ENCODE measurements at regions not wholly inside any gene's neighbourhood (a gene's known extent, or its start where the extent isn't known, plus 50 kb on each side); places are given as distances from the start of the nearest gene placed in this dataset.

DNA sequence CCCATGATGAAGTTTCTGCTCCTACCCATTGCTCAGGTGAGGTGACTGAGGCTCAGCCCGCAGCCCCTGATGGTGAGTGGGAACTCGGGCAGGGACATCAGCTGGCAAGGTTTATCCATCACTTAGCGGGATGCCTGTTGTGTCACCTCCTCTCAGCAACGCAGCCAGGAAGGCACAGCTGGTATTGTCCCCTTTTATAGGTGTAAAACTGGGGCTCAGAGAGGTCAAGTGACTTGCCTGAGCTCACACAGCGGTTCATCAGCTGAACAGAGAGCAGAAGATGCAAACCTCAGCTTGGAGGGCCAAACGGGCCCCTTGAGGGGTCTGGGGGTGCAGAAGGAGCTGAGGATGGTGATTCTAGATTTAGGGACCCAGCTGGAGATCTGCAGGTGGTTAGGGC, 143.6 kb downstream of the PHETA1 start:
- no peak for DNase-seq (ENCODE audit: low read depth in 1 of 2, low spot score in 1 of 2)
- TF ChIP-seq, protein P1, sequence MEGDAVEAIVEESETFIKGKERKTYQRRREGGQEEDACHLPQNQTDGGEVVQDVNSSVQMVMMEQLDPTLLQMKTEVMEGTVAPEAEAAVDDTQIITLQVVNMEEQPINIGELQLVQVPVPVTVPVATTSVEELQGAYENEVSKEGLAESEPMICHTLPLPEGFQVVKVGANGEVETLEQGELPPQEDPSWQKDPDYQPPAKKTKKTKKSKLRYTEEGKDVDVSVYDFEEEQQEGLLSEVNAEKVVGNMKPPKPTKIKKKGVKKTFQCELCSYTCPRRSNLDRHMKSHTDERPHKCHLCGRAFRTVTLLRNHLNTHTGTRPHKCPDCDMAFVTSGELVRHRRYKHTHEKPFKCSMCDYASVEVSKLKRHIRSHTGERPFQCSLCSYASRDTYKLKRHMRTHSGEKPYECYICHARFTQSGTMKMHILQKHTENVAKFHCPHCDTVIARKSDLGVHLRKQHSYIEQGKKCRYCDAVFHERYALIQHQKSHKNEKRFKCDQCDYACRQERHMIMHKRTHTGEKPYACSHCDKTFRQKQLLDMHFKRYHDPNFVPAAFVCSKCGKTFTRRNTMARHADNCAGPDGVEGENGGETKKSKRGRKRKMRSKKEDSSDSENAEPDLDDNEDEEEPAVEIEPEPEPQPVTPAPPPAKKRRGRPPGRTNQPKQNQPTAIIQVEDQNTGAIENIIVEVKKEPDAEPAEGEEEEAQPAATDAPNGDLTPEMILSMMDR (IDR thresholded peaks at IDR 0.05; ENCODE audit: insufficient read depth, low read length), result no peak
- no peak for TF ChIP-seq SPI1 (IDR thresholded peaks at IDR 0.05; ENCODE audit: borderline replicate concordance, low read depth)
- TF ChIP-seq, protein P2, sequence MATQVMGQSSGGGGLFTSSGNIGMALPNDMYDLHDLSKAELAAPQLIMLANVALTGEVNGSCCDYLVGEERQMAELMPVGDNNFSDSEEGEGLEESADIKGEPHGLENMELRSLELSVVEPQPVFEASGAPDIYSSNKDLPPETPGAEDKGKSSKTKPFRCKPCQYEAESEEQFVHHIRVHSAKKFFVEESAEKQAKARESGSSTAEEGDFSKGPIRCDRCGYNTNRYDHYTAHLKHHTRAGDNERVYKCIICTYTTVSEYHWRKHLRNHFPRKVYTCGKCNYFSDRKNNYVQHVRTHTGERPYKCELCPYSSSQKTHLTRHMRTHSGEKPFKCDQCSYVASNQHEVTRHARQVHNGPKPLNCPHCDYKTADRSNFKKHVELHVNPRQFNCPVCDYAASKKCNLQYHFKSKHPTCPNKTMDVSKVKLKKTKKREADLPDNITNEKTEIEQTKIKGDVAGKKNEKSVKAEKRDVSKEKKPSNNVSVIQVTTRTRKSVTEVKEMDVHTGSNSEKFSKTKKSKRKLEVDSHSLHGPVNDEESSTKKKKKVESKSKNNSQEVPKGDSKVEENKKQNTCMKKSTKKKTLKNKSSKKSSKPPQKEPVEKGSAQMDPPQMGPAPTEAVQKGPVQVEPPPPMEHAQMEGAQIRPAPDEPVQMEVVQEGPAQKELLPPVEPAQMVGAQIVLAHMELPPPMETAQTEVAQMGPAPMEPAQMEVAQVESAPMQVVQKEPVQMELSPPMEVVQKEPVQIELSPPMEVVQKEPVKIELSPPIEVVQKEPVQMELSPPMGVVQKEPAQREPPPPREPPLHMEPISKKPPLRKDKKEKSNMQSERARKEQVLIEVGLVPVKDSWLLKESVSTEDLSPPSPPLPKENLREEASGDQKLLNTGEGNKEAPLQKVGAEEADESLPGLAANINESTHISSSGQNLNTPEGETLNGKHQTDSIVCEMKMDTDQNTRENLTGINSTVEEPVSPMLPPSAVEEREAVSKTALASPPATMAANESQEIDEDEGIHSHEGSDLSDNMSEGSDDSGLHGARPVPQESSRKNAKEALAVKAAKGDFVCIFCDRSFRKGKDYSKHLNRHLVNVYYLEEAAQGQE (IDR thresholded peaks at IDR 0.05; ENCODE audit: insufficient replicate concordance, low read depth), result no peak
- TF ChIP-seq POLR2AphosphoS5 (IDR thresholded peaks at IDR 0.05; ENCODE audit: low read depth), result no peak
- TF ChIP-seq GABPA (IDR thresholded peaks at IDR 0.05; ENCODE audit: low read depth), result no peak
- H3K4me3 ChIP-seq (replicated peaks; ENCODE audit: insufficient read depth, low read length), result no peak overlapping the region
- H3K27me3 ChIP-seq (ENCODE audit: insufficient read depth, poor library complexity, severe bottlenecking), result no peaks in the 10 kb centered on the region
- H3K27ac ChIP-seq (replicated peaks), result no peak overlapping the region

GRCh38 chr12:111224186-111225066, 144.5 kb downstream of the PHETA1 start:
- peak overlapping the region; percentile 54 for H3K27ac ChIP-seq (replicated peaks)
- DNase-seq (ENCODE audit: low read depth in 1 of 2, low spot score in 1 of 2), result peak; percentile 44 to 65
- H3K4me3 ChIP-seq (replicated peaks; ENCODE audit: insufficient read depth, low read length), result no peak overlapping the region
- peak; percentile 6; the same call in 1 of the 2 replicates for TF ChIP-seq SPI1 (IDR thresholded peaks at IDR 0.05; ENCODE audit: borderline replicate concordance, low read depth)
- TF ChIP-seq, protein P1 (IDR thresholded peaks at IDR 0.05; ENCODE audit: insufficient read depth, low read length), result no peak
- H3K27me3 ChIP-seq (ENCODE audit: insufficient read depth, poor library complexity, severe bottlenecking), result no peaks in the 10 kb centered on the region

- TF ChIP-seq, protein P2 (IDR thresholded peaks at IDR 0.05; ENCODE audit: insufficient replicate concordance, low read depth), result no peak
- TF ChIP-seq GABPA (IDR thresholded peaks at IDR 0.05; ENCODE audit: low read depth) (no peak), SPI1 (IDR thresholded peaks at IDR 0.05; ENCODE audit: borderline replicate concordance, low read depth) (no peak), POLR2AphosphoS5 (IDR thresholded peaks at IDR 0.05; ENCODE audit: low read depth) (no peak)
- TF ChIP-seq, protein P1 (IDR thresholded peaks at IDR 0.05; ENCODE audit: insufficient read depth, low read length), result no peak
- DNase-seq (ENCODE audit: low read depth in 1 of 2, low spot score in 1 of 2), result no peak
- H3K27ac ChIP-seq (replicated peaks), result no peak overlapping the region
- H3K4me3 ChIP-seq (replicated peaks; ENCODE audit: insufficient read depth, low read length), result no peak overlapping the region
- H3K27me3 ChIP-seq (ENCODE audit: insufficient read depth, poor library complexity, severe bottlenecking), result no peaks in the 10 kb centered on the region
These were observed 146.4 kb downstream of the PHETA1 start for GRCh38 chr12:111222523-111222922.

All from HL-60 (cell line).